Spleen (tissue), 7 donors: ENCODE measurements at regions not wholly inside any gene's neighbourhood (a gene's known extent, or its start where the extent isn't known, plus 50 kb on each side); places are given as distances from the start of the nearest gene placed in this dataset.

Experiments used
- POLR2A ChIP-seq, 3 donors: fragments of 450-650 bp; IDR thresholded peaks; one replicate each; pipeline ENCODE4 v1.5.1; 2017; ENCODE audit warnings: antibody characterized with exemption in 3 of 3, mild to moderate bottlenecking in 1 of 3
- POLR2AphosphoS5 ChIP-seq, 3 donors: sonication (generic); formaldehyde crosslinking; IDR thresholded peaks; one replicate each; pipeline ENCODE4 v1.5.1; 2017; ENCODE audit warnings: antibody characterized with exemption in 3 of 3
- TF ChIP-seq, protein P1 (sequence below), 11 experiments: fragments of 200-600 bp in 7 of 11; fragments of 450-650 bp in 4 of 11; sonication (generic) in 4 of 11; IDR thresholded peaks in 8 of 11; conservative IDR thresholded peaks in 3 of 11; 1 replicate in 7 of 11; 2 replicates in 4 of 11; pipeline versions ENCODE4 v1.4.0 to v1.8.0; 2016 to 2021; ENCODE audit warnings: antibody characterized with exemption in 11 of 11, inconsistent platforms in 4 of 11, mild to moderate bottlenecking in 1 of 11
- donor health status: DM: no; HTN: no; CAD: no; lungs with moderate emphysema.
- donor health status: DM: no; HTN: no; CAD: no.
- donor health status: DM: no; HTN: no; CAD: no.

DNA sequence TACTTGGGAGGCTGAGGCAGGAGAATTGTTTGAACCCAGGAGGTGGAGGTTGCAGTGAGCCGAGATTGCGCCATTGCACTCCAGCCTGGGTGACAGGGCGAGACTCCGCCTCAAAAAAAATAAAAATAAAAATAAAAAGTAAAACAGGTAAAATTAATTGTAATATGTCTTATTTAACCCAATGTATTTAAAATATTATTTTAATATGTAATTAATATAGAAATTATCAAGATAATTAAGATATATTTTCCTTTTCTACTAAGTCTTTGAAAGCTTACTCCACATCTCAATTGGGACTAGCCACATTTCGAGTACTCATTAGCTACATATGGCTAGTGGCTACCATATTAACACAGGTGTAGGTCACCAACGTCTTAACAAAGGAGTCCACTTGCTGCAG is 61.6 kb upstream of the IPO9 start:
- TF ChIP-seq, protein P1, sequence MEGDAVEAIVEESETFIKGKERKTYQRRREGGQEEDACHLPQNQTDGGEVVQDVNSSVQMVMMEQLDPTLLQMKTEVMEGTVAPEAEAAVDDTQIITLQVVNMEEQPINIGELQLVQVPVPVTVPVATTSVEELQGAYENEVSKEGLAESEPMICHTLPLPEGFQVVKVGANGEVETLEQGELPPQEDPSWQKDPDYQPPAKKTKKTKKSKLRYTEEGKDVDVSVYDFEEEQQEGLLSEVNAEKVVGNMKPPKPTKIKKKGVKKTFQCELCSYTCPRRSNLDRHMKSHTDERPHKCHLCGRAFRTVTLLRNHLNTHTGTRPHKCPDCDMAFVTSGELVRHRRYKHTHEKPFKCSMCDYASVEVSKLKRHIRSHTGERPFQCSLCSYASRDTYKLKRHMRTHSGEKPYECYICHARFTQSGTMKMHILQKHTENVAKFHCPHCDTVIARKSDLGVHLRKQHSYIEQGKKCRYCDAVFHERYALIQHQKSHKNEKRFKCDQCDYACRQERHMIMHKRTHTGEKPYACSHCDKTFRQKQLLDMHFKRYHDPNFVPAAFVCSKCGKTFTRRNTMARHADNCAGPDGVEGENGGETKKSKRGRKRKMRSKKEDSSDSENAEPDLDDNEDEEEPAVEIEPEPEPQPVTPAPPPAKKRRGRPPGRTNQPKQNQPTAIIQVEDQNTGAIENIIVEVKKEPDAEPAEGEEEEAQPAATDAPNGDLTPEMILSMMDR (IDR thresholded peaks at IDR 0.05 in 8 of 11, conservative IDR thresholded peaks at IDR 0.05 in 3 of 11) = no peak
- TF ChIP-seq POLR2A (IDR thresholded peaks at IDR 0.05) (no peak), POLR2AphosphoS5 (IDR thresholded peaks at IDR 0.05) (no peak)
